Mesendoderm (in vitro differentiated cells): ENCODE measurements at regions not wholly inside any gene's neighbourhood (a gene's known extent, or its start where the extent isn't known, plus 50 kb on each side); places are given as distances from the start of the nearest gene placed in this dataset.

Experiments
- DNase-seq: peaks from one replicate; pipeline ENCODE4 v3.0.0; 2013
- H2AK5ac ChIP-seq: 2 replicates; pipeline ENCODE4 v1.6.1; 2013; ENCODE audit warnings: low read length, inconsistent platforms
- H2BK120ac ChIP-seq: 2 replicates; pipeline ENCODE4 v1.6.1; 2013; ENCODE audit warnings: low read depth, mild to moderate bottlenecking, low read length, moderate library complexity, mixed read lengths
- H2BK15ac ChIP-seq: replicated peaks from 2 replicates; pipeline ENCODE4 v1.6.1; 2013; ENCODE audit warnings: low read depth, mild to moderate bottlenecking, moderate library complexity
- H2BK5ac ChIP-seq: 2 replicates; pipeline ENCODE4 v1.6.1; 2013; ENCODE audit warnings: low read length, inconsistent platforms
- H3K18ac ChIP-seq: 2 replicates; pipeline ENCODE4 v1.6.1; 2013; ENCODE audit warnings: mild to moderate bottlenecking, low read length, mixed read lengths
- H3K23ac ChIP-seq: one replicate; pipeline ENCODE4 v1.6.1; 2013; ENCODE audit warnings: low read length
- H3K27ac ChIP-seq: 2 replicates; pipeline ENCODE4 v1.5.1; 2013; ENCODE audit warnings: low read depth, mild to moderate bottlenecking, inconsistent platforms, low read length, moderate library complexity
- H3K27me3 ChIP-seq: 2 replicates; pipeline ENCODE4 v1.6.1; 2013; ENCODE audit warnings: low read length, control low read depth, mild to moderate bottlenecking, inconsistent platforms; ENCODE audit not compliant: insufficient read depth, poor library complexity
- H3K36me3 ChIP-seq: 2 replicates; pipeline ENCODE4 v1.6.1; 2013; ENCODE audit warnings: low read length, inconsistent platforms; ENCODE audit not compliant: control insufficient read depth, insufficient read depth
- H3K4ac ChIP-seq: one replicate; pipeline ENCODE4 v1.6.1; 2013; ENCODE audit warnings: low read depth, mild to moderate bottlenecking, low read length, moderate library complexity
- H3K4me1 ChIP-seq: 2 replicates; pipeline ENCODE4 v1.6.1; 2013; ENCODE audit warnings: low read depth, low read length, inconsistent platforms; ENCODE audit not compliant: control insufficient read depth
- H3K4me2 ChIP-seq: 2 replicates; pipeline ENCODE4 v1.6.1; 2013; ENCODE audit warnings: low read length
- H3K4me3 ChIP-seq: 2 replicates; pipeline ENCODE4 v1.5.1; 2013; ENCODE audit warnings: mild to moderate bottlenecking, low read length
- H3K56ac ChIP-seq: one replicate; pipeline ENCODE4 v1.6.1; 2013; ENCODE audit warnings: low read length
- H3K79me1 ChIP-seq: 2 replicates; pipeline ENCODE4 v1.6.1; 2013; ENCODE audit warnings: low read length, inconsistent platforms
- H3K79me2 ChIP-seq: 2 replicates; pipeline ENCODE4 v1.6.1; 2013; ENCODE audit warnings: mild to moderate bottlenecking, low read length; ENCODE audit not compliant: control insufficient read depth, insufficient read depth
- H3K9ac ChIP-seq: 2 replicates; pipeline ENCODE4 v1.6.1; 2013; ENCODE audit warnings: low read length, inconsistent platforms
- H4K5ac ChIP-seq: one replicate; pipeline ENCODE4 v1.6.1; 2013; ENCODE audit warnings: low read length
- H4K8ac ChIP-seq: one replicate; pipeline ENCODE4 v1.6.1; 2013; ENCODE audit warnings: low read depth, mild to moderate bottlenecking, control low read depth, low read length, moderate library complexity
- WGBS: extraction: QIAGEN DNeasy Blood & Tissue Kit; methylation state at CpG from one replicate; pipeline ENCODE4 v1.1.7; 2013; ENCODE audit warnings: low lambda C conversion rate, missing lambda C conversion rate; ENCODE audit not compliant: insufficient coverage; ENCODE audit errors: extremely low coverage; 5-methylcytosine and 5-hydroxymethylcytosine counted together

DNA sequence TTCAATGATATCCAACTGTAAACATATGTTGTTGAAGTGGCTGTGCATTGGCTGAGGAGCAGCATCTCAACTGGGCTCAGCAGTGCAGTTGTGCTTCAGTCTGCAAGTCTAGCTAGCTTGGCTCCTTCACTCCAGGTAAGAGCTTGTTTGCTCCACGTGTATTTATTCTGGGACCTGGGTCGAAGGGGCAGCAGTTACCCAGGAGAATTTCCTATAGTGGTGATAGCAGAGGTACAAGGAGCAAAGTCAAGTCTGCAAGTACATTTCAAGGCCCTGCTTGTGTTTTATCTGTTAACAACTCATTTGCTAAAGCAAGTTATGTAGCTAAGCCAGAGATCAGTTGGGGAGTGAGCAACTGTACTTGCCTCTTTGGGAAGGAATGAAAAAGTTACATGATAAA lies 286.2 kb upstream of the UMPS start:
- Histone ChIP-seq H3K4me3 (no peak overlapping the region), H3K4me1 (no peaks in the 10 kb centered on the region), H3K4ac (no peak overlapping the region), H2BK5ac (no peak overlapping the region), H3K18ac (no peak overlapping the region), H2BK15ac (no peak overlapping the region), H4K5ac (no peak overlapping the region), H3K23ac (no peak overlapping the region), H3K56ac (no peak overlapping the region), H3K79me1 (no peaks in the 10 kb centered on the region), H2AK5ac (no peak overlapping the region), H3K79me2 (no peaks in the 10 kb centered on the region), H3K27ac (no peak overlapping the region), H3K36me3 (no peaks in the 10 kb centered on the region), H3K4me2 (no peak overlapping the region), H3K9ac (no peak overlapping the region), H2BK120ac (no peak overlapping the region), H4K8ac (no peak overlapping the region), H3K27me3 (no peaks in the 10 kb centered on the region)
- WGBS, result no CpG with 5 or more reads among the region's 2 CpGs
- no peak for DNase-seq

DNA sequence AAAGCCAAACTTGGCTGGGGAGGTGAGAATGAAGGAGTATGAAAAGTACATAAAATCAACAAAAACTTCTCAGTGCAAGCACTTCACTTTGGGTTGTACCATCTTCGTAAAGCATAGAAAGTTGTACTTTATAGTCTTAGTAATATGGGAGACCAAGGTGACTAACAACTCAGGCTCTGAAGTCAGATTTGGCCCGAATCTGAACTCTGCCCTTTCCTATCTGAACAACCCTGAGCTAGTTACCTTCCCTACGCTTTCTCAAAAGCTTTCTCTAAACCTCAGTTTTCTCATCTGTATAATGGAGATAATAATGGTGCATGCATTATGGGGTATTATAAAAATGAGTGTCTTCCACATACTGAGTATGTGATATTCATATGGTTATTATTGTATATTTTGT lies 285.4 kb upstream of the UMPS start:
- H3K79me2 ChIP-seq, result no peaks in the 10 kb centered on the region
- no peak overlapping the region for H2BK120ac ChIP-seq
- no peak overlapping the region for H3K4me2 ChIP-seq
- no peak overlapping the region for H3K18ac ChIP-seq
- WGBS, result no CpG with 5 or more reads among the region's 3 CpGs
- H3K36me3 ChIP-seq, result no peaks in the 10 kb centered on the region
- H3K79me1 ChIP-seq, result no peaks in the 10 kb centered on the region
- no peak overlapping the region for H3K4me3 ChIP-seq
- H2BK15ac ChIP-seq, result no peak overlapping the region
- H3K56ac ChIP-seq, result no peak overlapping the region
- no peak overlapping the region for H3K9ac ChIP-seq
- no peak overlapping the region for H4K5ac ChIP-seq
- DNase-seq, result no peak
- H2AK5ac ChIP-seq, result no peak overlapping the region
- H3K27me3 ChIP-seq, result no peaks in the 10 kb centered on the region
- H3K4me1 ChIP-seq, result no peaks in the 10 kb centered on the region
- H3K4ac ChIP-seq, result no peak overlapping the region
- H3K23ac ChIP-seq, result no peak overlapping the region
- no peak overlapping the region for H3K27ac ChIP-seq
- H4K8ac ChIP-seq, result no peak overlapping the region
- no peak overlapping the region for H2BK5ac ChIP-seq

DNA sequence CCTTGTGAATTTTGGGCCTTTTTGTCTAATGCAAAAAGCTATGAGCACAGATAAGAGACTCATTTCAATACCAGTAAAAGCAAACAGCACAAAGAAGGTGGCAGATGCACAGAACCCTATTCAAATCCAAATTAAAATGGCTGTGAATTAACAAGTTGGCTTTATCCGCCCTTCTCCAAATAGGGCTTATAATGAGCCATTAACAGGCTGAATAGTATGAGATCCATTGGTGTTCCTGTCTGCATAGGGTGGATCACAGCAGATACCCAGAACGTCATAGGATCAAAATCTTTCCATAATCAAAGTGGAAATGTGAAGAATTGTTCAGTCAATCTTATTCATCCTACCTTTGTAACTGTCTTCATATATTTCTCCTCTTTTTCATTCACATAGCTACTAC lies 282.4 kb upstream of the UMPS start:
- Histone ChIP-seq H3K56ac (no peak overlapping the region), H3K4me1 (no peaks in the 10 kb centered on the region), H3K18ac (no peak overlapping the region), H4K8ac (no peak overlapping the region), H3K27ac (no peak overlapping the region), H3K4me3 (no peak overlapping the region), H3K36me3 (no peaks in the 10 kb centered on the region), H3K9ac (no peak overlapping the region), H2BK5ac (no peak overlapping the region), H2AK5ac (no peak overlapping the region), H3K4ac (no peak overlapping the region), H3K79me2 (no peaks in the 10 kb centered on the region), H3K23ac (no peak overlapping the region), H2BK120ac (no peak overlapping the region), H3K79me1 (no peaks in the 10 kb centered on the region), H2BK15ac (no peak overlapping the region), H3K27me3 (no peaks in the 10 kb centered on the region), H3K4me2 (no peak overlapping the region), H4K5ac (no peak overlapping the region)
- no peak for DNase-seq
- no CpG with 5 or more reads among the region's 2 CpGs for WGBS

DNA sequence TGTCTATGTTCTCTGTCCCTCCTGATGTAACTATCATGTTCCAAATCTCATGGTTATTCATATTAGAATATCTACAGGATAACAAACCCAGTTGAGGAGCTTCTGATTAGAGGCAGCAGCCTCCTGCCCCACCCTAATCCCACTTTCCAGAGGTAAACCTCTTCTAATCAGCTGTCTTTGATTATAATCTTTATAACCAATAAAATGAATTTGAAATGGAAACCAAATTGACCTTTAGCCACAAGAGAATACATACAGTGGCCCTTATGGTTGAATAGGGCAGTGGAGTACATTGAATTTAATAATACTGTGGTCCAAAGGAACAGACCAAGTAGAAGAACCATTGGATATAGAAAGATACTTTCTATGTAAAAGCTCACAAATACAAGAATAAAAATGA lies 281.3 kb upstream of the UMPS start:
- no peak overlapping the region for H2BK15ac ChIP-seq
- H3K23ac ChIP-seq, result no peak overlapping the region
- H3K56ac ChIP-seq, result no peak overlapping the region
- H3K27me3 ChIP-seq, result no peaks in the 10 kb centered on the region
- no peak for DNase-seq
- H3K9ac ChIP-seq, result no peak overlapping the region
- no peak overlapping the region for H2BK120ac ChIP-seq
- no peaks in the 10 kb centered on the region for H3K79me1 ChIP-seq
- no peaks in the 10 kb centered on the region for H3K4me1 ChIP-seq
- no peak overlapping the region for H2BK5ac ChIP-seq
- no peak overlapping the region for H3K4me2 ChIP-seq
- no peak overlapping the region for H2AK5ac ChIP-seq
- H4K5ac ChIP-seq, result no peak overlapping the region
- no peaks in the 10 kb centered on the region for H3K36me3 ChIP-seq
- H3K27ac ChIP-seq, result no peak overlapping the region
- no peaks in the 10 kb centered on the region for H3K79me2 ChIP-seq
- H3K4me3 ChIP-seq, result no peak overlapping the region
- no peak overlapping the region for H3K4ac ChIP-seq
- H3K18ac ChIP-seq, result no peak overlapping the region
- H4K8ac ChIP-seq, result no peak overlapping the region

DNA sequence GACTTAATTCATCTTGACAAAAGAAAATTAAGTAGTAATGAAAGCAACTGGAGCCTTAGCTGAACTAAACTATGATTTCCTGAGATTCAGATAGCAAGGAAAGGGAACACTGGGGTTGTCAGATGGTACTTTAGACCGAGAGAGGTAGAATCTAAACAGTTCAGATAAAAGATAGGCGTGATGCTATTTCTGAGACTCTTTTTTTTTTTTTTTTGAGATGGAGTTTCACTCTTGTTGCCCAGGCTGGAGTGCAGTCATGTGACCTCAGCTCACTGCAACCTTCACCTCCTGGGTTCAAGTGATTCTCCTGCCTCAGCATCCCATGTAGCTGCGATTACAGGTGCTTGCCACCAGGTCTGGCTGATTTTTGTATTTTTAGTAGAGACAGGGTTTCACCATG lies 279.9 kb upstream of the UMPS start:
- H3K27ac ChIP-seq, result no peak overlapping the region
- H3K4me3 ChIP-seq, result no peak overlapping the region
- H3K79me1 ChIP-seq, result no peaks in the 10 kb centered on the region
- H3K18ac ChIP-seq, result no peak overlapping the region
- no peak overlapping the region for H3K9ac ChIP-seq
- H3K27me3 ChIP-seq, result no peaks in the 10 kb centered on the region
- DNase-seq, result no peak
- no peak overlapping the region for H3K4me2 ChIP-seq
- H3K79me2 ChIP-seq, result no peaks in the 10 kb centered on the region
- no peaks in the 10 kb centered on the region for H3K36me3 ChIP-seq
- no peak overlapping the region for H2BK5ac ChIP-seq
- H3K23ac ChIP-seq, result no peak overlapping the region
- H2AK5ac ChIP-seq, result no peak overlapping the region
- H4K5ac ChIP-seq, result no peak overlapping the region
- no peak overlapping the region for H3K4ac ChIP-seq
- H3K4me1 ChIP-seq, result no peaks in the 10 kb centered on the region
- no CpG with 5 or more reads among the region's 3 CpGs for WGBS
- no peak overlapping the region for H3K56ac ChIP-seq
- no peak overlapping the region for H2BK120ac ChIP-seq
- no peak overlapping the region for H2BK15ac ChIP-seq
- H4K8ac ChIP-seq, result no peak overlapping the region

DNA sequence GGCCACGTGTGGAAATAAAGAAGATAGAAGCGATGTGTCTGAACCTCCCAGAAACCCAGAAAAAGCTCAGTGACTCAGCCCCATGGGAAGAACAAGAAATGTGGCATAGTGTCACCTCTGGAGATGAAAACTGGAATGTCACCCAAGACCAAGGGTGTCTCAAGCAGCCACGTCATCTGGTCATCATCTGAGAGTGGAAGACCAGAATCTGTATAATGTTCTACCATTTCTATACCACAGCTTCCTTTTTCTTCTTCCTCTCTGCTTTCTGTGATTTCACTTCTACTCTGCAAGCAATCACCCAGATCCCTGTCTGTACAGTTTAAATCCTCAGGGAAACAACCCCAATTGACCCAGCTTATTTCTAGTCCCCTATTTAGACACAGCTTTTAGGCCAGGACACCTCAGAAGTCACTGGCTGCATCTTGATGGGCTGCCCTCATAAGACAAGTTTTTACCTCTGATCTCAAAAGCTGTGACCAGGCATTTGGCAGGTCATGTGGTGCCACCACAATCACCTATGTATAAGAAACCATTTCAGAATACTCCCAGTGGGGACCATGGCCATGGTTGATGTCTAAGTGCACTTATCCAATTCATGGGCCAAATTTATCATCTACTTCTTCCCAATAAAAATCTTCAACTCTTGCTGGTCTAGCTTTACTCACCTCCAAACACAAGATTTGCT lies 278.5 kb upstream of the UMPS start:
- Histone ChIP-seq H3K27me3 (no peaks in the 10 kb centered on the region), H3K9ac (no peak overlapping the region), H3K4me1 (no peaks in the 10 kb centered on the region), H3K79me2 (no peaks in the 10 kb centered on the region), H2AK5ac (no peak overlapping the region), H2BK120ac (no peak overlapping the region), H3K36me3 (no peaks in the 10 kb centered on the region), H2BK5ac (no peak overlapping the region), H3K18ac (no peak overlapping the region), H3K56ac (no peak overlapping the region), H4K5ac (no peak overlapping the region), H4K8ac (no peak overlapping the region), H3K4ac (no peak overlapping the region), H3K4me2 (no peak overlapping the region), H3K4me3 (no peak overlapping the region), H3K23ac (no peak overlapping the region), H3K79me1 (no peaks in the 10 kb centered on the region), H3K27ac (no peak overlapping the region), H2BK15ac (no peak overlapping the region)
- WGBS, result no CpG with 5 or more reads among the region's 3 CpGs
- no peak for DNase-seq
